ENCODE measurements at regions not wholly inside any gene's neighbourhood (a gene's known extent, or its start where the extent isn't known, plus 50 kb on each side); places are given as distances from the start of the nearest gene placed in this dataset.

- in situ Hi-C loops (cut with MboI; ENCODE audit: low sequenced_read_pairs) (no loop called here), dilution Hi-C loops (cut with HindIII; ENCODE audit: low sequenced_read_pairs, unreplicated experiment) (no loop called here), intact Hi-C loops (cut with micrococcal nuclease) (no loop called here)
- Histone ChIP-seq H3K4me3 (ENCODE audit: insufficient read depth, low read depth, low read length) (no peak overlapping the region), H4K91ac (ENCODE audit: insufficient read depth, low read depth, low read length) (no peak overlapping the region), H3K4me2 (ENCODE audit: low read depth, low read length) (no peak overlapping the region), H3K23ac (ENCODE audit: low read depth, low read length) (no peak overlapping the region), H3K56ac (ENCODE audit: extremely low read depth, insufficient read depth, low read length) (no peak overlapping the region), H4K20me1 (ENCODE audit: insufficient read depth, low read length) (no peaks in the 10 kb centered on the region), H2BK120ac (ENCODE audit: low read depth, low read length) (no peak overlapping the region), H4K5ac (ENCODE audit: low read depth, low read length) (no peak overlapping the region), H3K4me1 (ENCODE audit: control insufficient read depth, insufficient read depth, low read length) (no peaks in the 10 kb centered on the region), H2AK5ac (ENCODE audit: low read depth, low read length) (no peak overlapping the region), H3K14ac (replicated peaks; ENCODE audit: low read depth, low read length) (no peak overlapping the region), H3K9me3 (ENCODE audit: control insufficient read depth, insufficient read depth, low read length) (0 out of 2 replicates have a peak, but pooled peaks cover 3% of the 10 kb centered on the region), H4K8ac (ENCODE audit: low read depth in 2 of 2, low read length in 2 of 2) (no peak overlapping the region), H2BK15ac (ENCODE audit: low read depth, low read length) (no peak overlapping the region), H2BK20ac (ENCODE audit: low read depth, low read length) (no peak overlapping the region), H3K79me1 (ENCODE audit: low read depth in 1 of 2, low read length in 2 of 2) (no peaks in the 10 kb centered on the region), H3K4ac (ENCODE audit: low read depth, low read length) (no peak overlapping the region), H3K9me1 (ENCODE audit: insufficient read depth, low read length) (no peaks in the 10 kb centered on the region), H3K9ac (ENCODE audit: low read depth, low read length) (no peak overlapping the region), H3K27ac (ENCODE audit: insufficient read depth, low read length) (no peak overlapping the region), H3K18ac (ENCODE audit: low read depth, low read length) (no peak overlapping the region), H2AK9ac (replicated peaks; ENCODE audit: low read depth, low read length, poor library complexity) (no peak overlapping the region), H2AFZ (replicated peaks; ENCODE audit: low read length, poor library complexity) (no peak overlapping the region), H3K27me3 (ENCODE audit: control insufficient read depth, insufficient read depth, low read length) (no peaks in the 10 kb centered on the region), H2BK5ac (ENCODE audit: low read depth, low read length, poor library complexity, severe bottlenecking) (no peak overlapping the region), H3K36me3 (ENCODE audit: control insufficient read depth, insufficient read depth, low read length) (no peaks in the 10 kb centered on the region)
- TF ChIP-seq RFX5 (IDR thresholded peaks at IDR 0.05; ENCODE audit: low read depth, low read length): no peak
- TF ChIP-seq CEBPB (IDR thresholded peaks at IDR 0.05; ENCODE audit: low read depth, low read length): no peak
- no peak for TF ChIP-seq RCOR1 (IDR thresholded peaks at IDR 0.05; ENCODE audit: insufficient replicate concordance, low read length)
- TF ChIP-seq CHD1 (IDR thresholded peaks at IDR 0.05; ENCODE audit: low read depth, low read length): no peak
- no peak for TF ChIP-seq POLR2A (IDR thresholded peaks at IDR 0.05; ENCODE audit: low read depth, low read length)
- no peak for TF ChIP-seq FOS (IDR thresholded peaks at IDR 0.05; ENCODE audit: low read depth, low read length)
- TF ChIP-seq USF2 (IDR thresholded peaks at IDR 0.05; ENCODE audit: low read depth, low read length): no peak
- TF ChIP-seq ELK1 (IDR thresholded peaks at IDR 0.05; ENCODE audit: borderline replicate concordance, low read depth, low read length): no peak
- TF ChIP-seq NFE2L2 (IDR thresholded peaks at IDR 0.05; ENCODE audit: low read depth, low read length): no peak
- no peak for TF ChIP-seq MXI1 (IDR thresholded peaks at IDR 0.05; ENCODE audit: borderline replicate concordance, low read depth, low read length)
- no peak for TF ChIP-seq CTCF (conservative IDR thresholded peaks at IDR 0.05; ENCODE audit: low read depth, low read length)
- no peak for TF ChIP-seq BHLHE40 (IDR thresholded peaks at IDR 0.05; ENCODE audit: low read depth, low read length)
- TF ChIP-seq MAZ (IDR thresholded peaks at IDR 0.05; ENCODE audit: borderline replicate concordance, low read depth, low read length): no peak
- TF ChIP-seq SMC3 (IDR thresholded peaks at IDR 0.05; ENCODE audit: low read depth, low read length): no peak
- 80% methylated on average over 2 of the region's 5 CpGs; no CpG with 5 or more reads in 1 of the 2 experiments for WGBS, 2 experiments (ENCODE audit: extremely low coverage in 2 of 2, insufficient read length in 1 of 2)
- ChIA-PET CTCF (no interaction called here), POLR2A (ENCODE audit: unreplicated experiment) (no interaction called here)
- no peak for ATAC-seq (ENCODE audit: low read depth)
- no peak for DNase-seq
- BruUV-seq (replicated peaks): no TSS peak
Observed at GRCh38 chr6:19169366-19169765, 667.8 kb upstream of the ID4 start.

Data from IMR-90 (cell line).